GM19351 (cell line): ENCODE measurements at regions not wholly inside any gene's neighbourhood (a gene's known extent, or its start where the extent isn't known, plus 50 kb on each side); places are given as distances from the start of the nearest gene placed in this dataset.
A peak's percentile ranks its signal among the peaks of the same experiment; 100 is the strongest.

Experiments
- ATAC-seq: cut with Tn5 transposase; IDR thresholded peaks from one replicate; pipeline ENCODE4 v1.9.1; 2021; ENCODE audit warnings: mild to moderate bottlenecking, moderate library complexity; ENCODE audit not compliant: unreplicated experiment

GRCh38 chr2:41936771-41937463, 110.9 kb upstream of the PKDCC start:
- no peak for ATAC-seq

GRCh38 chr2:41937464-41937906, 110.3 kb upstream of the PKDCC start:
- ATAC-seq, result no peak

GRCh38 chr2:41937921-41938708, 109.7 kb upstream of the PKDCC start:
- ATAC-seq, result no peak

GRCh38 chr2:41940060-41940744, 107.6 kb upstream of the PKDCC start:
- no peak for ATAC-seq

GRCh38 chr2:41940745-41941063, 107.1 kb upstream of the PKDCC start:
- no peak for ATAC-seq

GRCh38 chr2:41941831-41942230, 106.0 kb upstream of the PKDCC start:
- no peak for ATAC-seq

- ATAC-seq, result no peak
These were observed 105.5 kb upstream of the PKDCC start for GRCh38 chr2:41942278-41942677.

- ATAC-seq, result no peak
These were observed 104.7 kb upstream of the PKDCC start for GRCh38 chr2:41943159-41943558.

- ATAC-seq, result no peak
These were observed 103.5 kb upstream of the PKDCC start for GRCh38 chr2:41944220-41944880.

GRCh38 chr2:41947701-41948396, 100.0 kb upstream of the PKDCC start:
- no peak for ATAC-seq

GRCh38 chr2:41948397-41948763, 99.4 kb upstream of the PKDCC start:
- no peak for ATAC-seq

GRCh38 chr2:41949091-41949882, 98.5 kb upstream of the PKDCC start:
- no peak for ATAC-seq

- ATAC-seq, result no peak
These were observed 97.7 kb upstream of the PKDCC start for GRCh38 chr2:41949883-41950665.

- no peak for ATAC-seq
These were observed 97.2 kb upstream of the PKDCC start for GRCh38 chr2:41950666-41950960.

GRCh38 chr2:41954304-41955291, 93.2 kb upstream of the PKDCC start:
- ATAC-seq, result no peak

GRCh38 chr2:41955316-41956043, 92.3 kb upstream of the PKDCC start:
- peak; percentile 56 for ATAC-seq

GRCh38 chr2:41957431-41957830, 90.4 kb upstream of the PKDCC start:
- no peak for ATAC-seq

GRCh38 chr2:41958251-41958650, 89.6 kb upstream of the PKDCC start:
- ATAC-seq, result no peak
